ENCODE measurements at regions not wholly inside any gene's neighbourhood (a gene's known extent, or its start where the extent isn't known, plus 50 kb on each side); places are given as distances from the start of the nearest gene placed in this dataset.

GRCh38 chr21:32916088-32916487 lies 109.6 kb upstream of the OLIG2 start:
- intact Hi-C loops (cut with micrococcal nuclease; ENCODE audit: unreplicated experiment): loop anchor here (5.0 kb wide), 1 partner anchor 84 kb away; no protein-coding TSS in a partner anchor
- POLR2A ChIA-PET: no interaction called here
- CTCF ChIA-PET: no interaction called here
- Mint-ChIP-seq H3K27ac (ENCODE audit: unreplicated experiment) (no peak overlapping the region), H3K4me3 (ENCODE audit: unreplicated experiment) (no peak overlapping the region), H3K27me3 (ENCODE audit: insufficient read depth, unreplicated experiment) (peaks cover 13% of the 10 kb centered on the region), H3K9me3 (ENCODE audit: unreplicated experiment) (peaks cover 9% of the 10 kb centered on the region), H3K4me1 (ENCODE audit: low read depth, unreplicated experiment) (no peaks in the 10 kb centered on the region), H3K36me3 (ENCODE audit: insufficient read depth, unreplicated experiment) (no peaks in the 10 kb centered on the region)
- Histone ChIP-seq H3K36me3 (ENCODE audit: control insufficient read depth, insufficient read depth, low read length) (no peaks in the 10 kb centered on the region), H3K4me1 (no peaks in the 10 kb centered on the region), H3K27me3 (replicated peaks; ENCODE audit: control insufficient read depth, insufficient read depth, low read length) (no peaks in the 10 kb centered on the region; the same call in 1 of the 2 replicates), H3K9me3 (no peaks in the 10 kb centered on the region), H3K4me3 (ENCODE audit: low read depth, low read length) (no peak overlapping the region)
- DNase-seq: no peak
- BruUV-seq (replicated peaks): no TSS peak
- no peak for TF ChIP-seq CTCF (IDR thresholded peaks at IDR 0.05; ENCODE audit: insufficient read depth in 1 of 2, low read depth in 1 of 2, low read length in 1 of 2, severe bottlenecking in 1 of 2, unreplicated experiment in 1 of 2)

- CTCF ChIA-PET: interaction anchor here (0.8 kb wide), 1 partner anchor 24 kb away, joined by 4 read pairs; no protein-coding TSS in a partner anchor
- POLR2A ChIA-PET: no interaction called here
- no peaks in the 10 kb centered on the region; the same call in 1 of the 2 replicates for H3K27me3 ChIP-seq (replicated peaks; ENCODE audit: control insufficient read depth, insufficient read depth, low read length)
- Mint-ChIP-seq H3K27me3 (ENCODE audit: insufficient read depth, unreplicated experiment) (peaks cover 13% of the 10 kb centered on the region), H3K4me3 (ENCODE audit: unreplicated experiment) (no peak overlapping the region), H3K27ac (ENCODE audit: unreplicated experiment) (no peak overlapping the region), H3K36me3 (ENCODE audit: insufficient read depth, unreplicated experiment) (no peaks in the 10 kb centered on the region), H3K4me1 (ENCODE audit: low read depth, unreplicated experiment) (no peaks in the 10 kb centered on the region), H3K9me3 (ENCODE audit: unreplicated experiment) (peaks cover 11% of the 10 kb centered on the region)
- DNase-seq: peak in 1 of 2 experiments; percentile 28
- H3K9me3 ChIP-seq: no peaks in the 10 kb centered on the region
- intact Hi-C loops (cut with micrococcal nuclease; ENCODE audit: unreplicated experiment): loop anchor here (5.0 kb wide), 1 partner anchor 84 kb away; no protein-coding TSS in a partner anchor
- no peaks in the 10 kb centered on the region for H3K36me3 ChIP-seq (ENCODE audit: control insufficient read depth, insufficient read depth, low read length)
- no peaks in the 10 kb centered on the region for H3K4me1 ChIP-seq
- TF ChIP-seq CTCF (IDR thresholded peaks at IDR 0.05; ENCODE audit: insufficient read depth in 1 of 2, low read depth in 1 of 2, low read length in 1 of 2, severe bottlenecking in 1 of 2, unreplicated experiment in 1 of 2): peak; percentile 22 to 32
- BruUV-seq (replicated peaks): no TSS peak
- no peak overlapping the region for H3K4me3 ChIP-seq (ENCODE audit: low read depth, low read length)
These were observed 109.1 kb upstream of the OLIG2 start for GRCh38 chr21:32916522-32917099.

- Mint-ChIP-seq H3K27me3 (ENCODE audit: insufficient read depth, unreplicated experiment) (peaks cover 19% of the 10 kb centered on the region), H3K4me3 (ENCODE audit: unreplicated experiment) (no peak overlapping the region), H3K36me3 (ENCODE audit: insufficient read depth, unreplicated experiment) (no peaks in the 10 kb centered on the region), H3K27ac (ENCODE audit: unreplicated experiment) (no peak overlapping the region), H3K9me3 (ENCODE audit: unreplicated experiment) (peaks cover 19% of the 10 kb centered on the region), H3K4me1 (ENCODE audit: low read depth, unreplicated experiment) (no peaks in the 10 kb centered on the region)
- TF ChIP-seq CTCF (IDR thresholded peaks at IDR 0.05; ENCODE audit: insufficient read depth in 1 of 2, low read depth in 1 of 2, low read length in 1 of 2, severe bottlenecking in 1 of 2, unreplicated experiment in 1 of 2): no peak
- POLR2A ChIA-PET: no interaction called here
- H3K4me3 ChIP-seq (ENCODE audit: low read depth, low read length): no peak overlapping the region
- CTCF ChIA-PET: interaction anchor here (0.8 kb wide), 1 partner anchor 23 kb away, joined by 4 read pairs; no protein-coding TSS in a partner anchor
- H3K27me3 ChIP-seq (replicated peaks; ENCODE audit: control insufficient read depth, insufficient read depth, low read length): no peaks in the 10 kb centered on the region; the same call in 1 of the 2 replicates
- no peak for DNase-seq
- no TSS peak for BruUV-seq (replicated peaks)
- no peaks in the 10 kb centered on the region for H3K4me1 ChIP-seq
- intact Hi-C loops (cut with micrococcal nuclease; ENCODE audit: unreplicated experiment): loop anchor here (5.0 kb wide), 1 partner anchor 85 kb away; no protein-coding TSS in a partner anchor
- no peaks in the 10 kb centered on the region for H3K36me3 ChIP-seq (ENCODE audit: control insufficient read depth, insufficient read depth, low read length)
- H3K9me3 ChIP-seq: no peaks in the 10 kb centered on the region
These were observed 108.2 kb upstream of the OLIG2 start for GRCh38 chr21:32917362-32918135.
